OCI-LY1 (cell line): ENCODE measurements at regions not wholly inside any gene's neighbourhood (a gene's known extent, or its start where the extent isn't known, plus 50 kb on each side); places are given as distances from the start of the nearest gene placed in this dataset.

Experiments
- CTCF ChIP-seq: fragments of 200-600 bp; sonication (generic), shearing (Covaris generic); IDR thresholded peaks from 2 replicates; pipeline ENCODE4 v1.5.1; 2017; ENCODE audit warnings: mild to moderate bottlenecking, antibody characterized with exemption, low read length, moderate library complexity, mixed read lengths
- EZH2 ChIP-seq: fragments of 200-600 bp; sonication (generic), shearing (Covaris generic); IDR thresholded peaks from 2 replicates; pipeline ENCODE4 v1.8.0; 2017; ENCODE audit warnings: borderline replicate concordance, mixed run types, mild to moderate bottlenecking, antibody characterized with exemption, low read length, moderate library complexity, mixed read lengths

- no peak for TF ChIP-seq CTCF
- TF ChIP-seq EZH2, result no peak
These were observed 774.3 kb upstream of the HS6ST1 start for GRCh38 chr2:129092956-129093355.
